Activated CD4-positive, alpha-beta memory T cell treated with anti-CD3 and anti-CD28 coated beads, Interleukin-2, amount 10 ng/mL, durations not matched to agents 7 days and 5 days (primary cell): ENCODE measurements at regions not wholly inside any gene's neighbourhood (a gene's known extent, or its start where the extent isn't known, plus 50 kb on each side); places are given as distances from the start of the nearest gene placed in this dataset.
"Not testable (repeated sequence)": the region's sequence is repeated elsewhere in the genome, so short reads cannot be mapped to it uniquely, and the experiment has no call there.

ENCODE experiments used
- CTCF ChIA-PET: fragments of 350-600 bp; sonication (Branson Sonifier 250); formaldehyde crosslinking; loops from one replicate; lab custom pipeline; 2021; ENCODE audit warnings: antibody characterized with exemption, inconsistent platforms; lab: Charles Lee
- POLR2A ChIA-PET: fragments of 350-600 bp; sonication (Branson Sonifier 250); formaldehyde crosslinking; loops from one replicate; lab custom pipeline; 2021; ENCODE audit warnings: antibody characterized with exemption; lab: Charles Lee
- DNase-seq: peaks from one replicate; pipeline ENCODE4 v3.0.0-alpha.2; 2020
- H3K27ac Mint-ChIP-seq: one replicate; pipeline ENCODE4 v1.8.0; 2021; ENCODE audit warnings: mild to moderate bottlenecking, mixed read lengths
- H3K27me3 Mint-ChIP-seq: one replicate; pipeline ENCODE4 v1.8.0; 2021; ENCODE audit warnings: mixed read lengths
- H3K36me3 Mint-ChIP-seq: one replicate; pipeline ENCODE4 v1.8.0; 2021; ENCODE audit warnings: low read depth, mixed read lengths
- H3K4me1 Mint-ChIP-seq: one replicate; pipeline ENCODE4 v1.8.0; 2021; ENCODE audit warnings: mixed read lengths
- H3K4me3 Mint-ChIP-seq: one replicate; pipeline ENCODE4 v1.8.0; 2021; ENCODE audit warnings: mild to moderate bottlenecking, mixed read lengths
- H3K9me3 Mint-ChIP-seq: one replicate; pipeline ENCODE4 v1.8.0; 2021; ENCODE audit warnings: mixed read lengths

GRCh38 chr11:44475114-44475686 is 90.3 kb upstream of the CD82 start:
- CTCF ChIA-PET, result no interaction called here
- POLR2A ChIA-PET, result no interaction called here
- no peaks in the 10 kb centered on the region for H3K4me1 Mint-ChIP-seq
- no peak overlapping the region for H3K4me3 Mint-ChIP-seq
- H3K36me3 Mint-ChIP-seq, result no peaks in the 10 kb centered on the region
- no peak overlapping the region for H3K27ac Mint-ChIP-seq
- no peaks in the 10 kb centered on the region for H3K9me3 Mint-ChIP-seq
- peaks cover 33% of the 10 kb centered on the region for H3K27me3 Mint-ChIP-seq
- DNase-seq, result no peak

DNA sequence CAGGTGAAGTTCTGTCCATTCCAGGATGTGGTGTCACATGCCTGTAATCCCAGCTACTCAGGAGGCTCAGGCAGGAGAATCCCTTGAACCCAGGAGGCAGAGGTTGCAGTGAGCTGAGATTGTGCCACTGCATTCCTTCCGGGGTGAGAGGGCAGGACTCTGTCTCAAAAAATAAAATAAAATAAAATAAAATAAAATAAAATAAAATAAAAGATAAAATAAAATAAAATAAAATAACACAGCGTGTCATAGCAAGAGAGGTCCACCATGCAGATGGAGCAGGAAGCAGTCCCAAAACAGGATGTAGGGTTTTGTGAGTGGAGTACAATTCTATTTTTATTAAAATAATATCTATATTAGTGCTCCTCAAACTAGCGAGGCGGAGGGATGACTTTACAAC is 83.1 kb upstream of the CD82 start:
- H3K36me3 Mint-ChIP-seq, H3K4me3 Mint-ChIP-seq, POLR2A ChIA-PET, H3K4me1 Mint-ChIP-seq, H3K27me3 Mint-ChIP-seq, CTCF ChIA-PET, DNase-seq, H3K27ac Mint-ChIP-seq, H3K9me3 Mint-ChIP-seq: not testable (repeated sequence)

GRCh38 chr11:44483919-44484610 is 81.4 kb upstream of the CD82 start:
- Mint-ChIP-seq H3K27ac (no peak overlapping the region), H3K4me3 (no peak overlapping the region), H3K36me3 (no peaks in the 10 kb centered on the region), H3K4me1 (no peaks in the 10 kb centered on the region), H3K27me3 (no peaks in the 10 kb centered on the region), H3K9me3 (peaks cover 2% of the 10 kb centered on the region)
- CTCF ChIA-PET, result no interaction called here
- POLR2A ChIA-PET, result no interaction called here
- DNase-seq, result no peak

GRCh38 chr11:44488165-44488965 is 77.1 kb upstream of the CD82 start:
- no peak for DNase-seq
- no peak overlapping the region for H3K27ac Mint-ChIP-seq
- ChIA-PET POLR2A (no interaction called here), CTCF (no interaction called here)
- no peak overlapping the region for H3K4me3 Mint-ChIP-seq
- H3K9me3 Mint-ChIP-seq, result peaks cover 2% of the 10 kb centered on the region
- H3K27me3 Mint-ChIP-seq, result peaks cover 11% of the 10 kb centered on the region
- H3K4me1 Mint-ChIP-seq, result no peaks in the 10 kb centered on the region
- no peaks in the 10 kb centered on the region for H3K36me3 Mint-ChIP-seq

- H3K4me1 Mint-ChIP-seq, result no peaks in the 10 kb centered on the region
- no peaks in the 10 kb centered on the region for H3K36me3 Mint-ChIP-seq
- no peak overlapping the region for H3K27ac Mint-ChIP-seq
- peaks cover 19% of the 10 kb centered on the region for H3K27me3 Mint-ChIP-seq
- H3K4me3 Mint-ChIP-seq, result no peak overlapping the region
- no peak for DNase-seq
- ChIA-PET CTCF (no interaction called here), POLR2A (no interaction called here)
- no peaks in the 10 kb centered on the region for H3K9me3 Mint-ChIP-seq
Measured at GRCh38 chr11:44493383-44493782, 72.1 kb upstream of the CD82 start.

DNA sequence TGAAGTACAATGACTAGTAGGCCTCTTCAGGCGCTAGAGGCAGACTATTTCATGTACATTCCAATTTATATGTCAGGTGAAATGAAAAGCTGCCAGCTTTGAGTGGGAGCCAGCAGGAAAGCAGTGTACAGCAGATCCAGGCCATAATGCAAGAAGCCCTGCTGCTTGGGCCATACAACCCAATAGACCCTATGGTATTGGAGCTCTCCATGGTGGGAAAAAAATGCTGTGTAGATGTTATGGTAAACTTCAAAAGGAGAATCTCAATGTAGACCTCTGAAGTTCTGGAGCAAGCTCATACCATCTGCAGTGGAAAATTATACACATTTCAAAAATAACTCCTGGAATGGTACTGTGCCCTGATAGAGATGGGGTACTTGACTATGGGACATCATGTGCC is 71.5 kb upstream of the CD82 start:
- Mint-ChIP-seq H3K4me3 (no peak overlapping the region), H3K27me3 (peaks cover 19% of the 10 kb centered on the region), H3K4me1 (no peaks in the 10 kb centered on the region), H3K27ac (no peak overlapping the region), H3K36me3 (no peaks in the 10 kb centered on the region), H3K9me3 (no peaks in the 10 kb centered on the region)
- ChIA-PET CTCF (no interaction called here), POLR2A (no interaction called here)
- DNase-seq, result no peak

- no peak for DNase-seq
- no peaks in the 10 kb centered on the region for H3K4me1 Mint-ChIP-seq
- no peaks in the 10 kb centered on the region for H3K36me3 Mint-ChIP-seq
- H3K27me3 Mint-ChIP-seq, result peaks cover 19% of the 10 kb centered on the region
- no peak overlapping the region for H3K4me3 Mint-ChIP-seq
- H3K9me3 Mint-ChIP-seq, result no peaks in the 10 kb centered on the region
- ChIA-PET CTCF (no interaction called here), POLR2A (no interaction called here)
- no peak overlapping the region for H3K27ac Mint-ChIP-seq
Measured at GRCh38 chr11:44494785-44495184, 70.7 kb upstream of the CD82 start.

DNA sequence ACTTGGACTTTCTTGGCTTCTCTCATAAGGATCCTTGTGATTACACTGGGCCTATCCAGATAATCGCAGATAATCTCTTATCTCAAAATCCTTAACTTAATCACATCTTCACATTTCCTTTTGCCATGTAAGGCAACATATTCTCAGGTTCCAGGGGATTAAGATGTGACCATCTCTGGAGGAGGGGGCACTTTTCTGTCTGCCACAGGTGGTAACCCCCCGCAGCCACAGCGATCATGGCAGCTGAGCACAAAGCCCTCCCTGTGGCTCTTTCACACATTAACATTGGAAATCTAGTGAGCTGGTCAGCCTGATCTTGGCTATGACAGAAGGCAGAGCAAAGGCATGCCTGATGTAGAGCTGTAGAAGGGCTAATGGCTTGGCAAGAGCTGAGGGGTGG is 69.1 kb upstream of the CD82 start:
- Mint-ChIP-seq H3K36me3 (no peaks in the 10 kb centered on the region), H3K4me1 (no peaks in the 10 kb centered on the region), H3K4me3 (no peak overlapping the region), H3K9me3 (no peaks in the 10 kb centered on the region), H3K27me3 (peaks cover 15% of the 10 kb centered on the region), H3K27ac (no peak overlapping the region)
- no peak for DNase-seq
- CTCF ChIA-PET, result no interaction called here
- POLR2A ChIA-PET, result no interaction called here

GRCh38 chr11:44498089-44498871 is 67.2 kb upstream of the CD82 start:
- Mint-ChIP-seq H3K27me3 (peaks cover 8% of the 10 kb centered on the region), H3K4me1 (no peaks in the 10 kb centered on the region), H3K27ac (no peak overlapping the region), H3K36me3 (no peaks in the 10 kb centered on the region), H3K9me3 (no peaks in the 10 kb centered on the region), H3K4me3 (no peak overlapping the region)
- CTCF ChIA-PET, result no interaction called here
- DNase-seq, result no peak
- POLR2A ChIA-PET, result no interaction called here

- ChIA-PET POLR2A (no interaction called here), CTCF (interaction anchor here (0.7 kb wide), 1 partner anchor 21 kb away, joined by 3 read pairs; no protein-coding TSS in a partner anchor)
- no peak for DNase-seq
- H3K27ac Mint-ChIP-seq, result no peak overlapping the region
- H3K27me3 Mint-ChIP-seq, result peaks cover 9% of the 10 kb centered on the region
- no peaks in the 10 kb centered on the region for H3K9me3 Mint-ChIP-seq
- H3K4me3 Mint-ChIP-seq, result no peak overlapping the region
- H3K36me3 Mint-ChIP-seq, result no peaks in the 10 kb centered on the region
- no peaks in the 10 kb centered on the region for H3K4me1 Mint-ChIP-seq
Measured at GRCh38 chr11:44502506-44502905, 63.0 kb upstream of the CD82 start.

GRCh38 chr11:44505581-44506054 is 59.8 kb upstream of the CD82 start:
- H3K9me3 Mint-ChIP-seq, result no peaks in the 10 kb centered on the region
- H3K4me1 Mint-ChIP-seq, result no peaks in the 10 kb centered on the region
- POLR2A ChIA-PET, result no interaction called here
- H3K4me3 Mint-ChIP-seq, result no peak overlapping the region
- H3K36me3 Mint-ChIP-seq, result no peaks in the 10 kb centered on the region
- CTCF ChIA-PET, result interaction anchor here (1.3 kb wide), 1 partner anchor 32 kb away, joined by 4 read pairs; no protein-coding TSS in a partner anchor
- H3K27me3 Mint-ChIP-seq, result peaks cover 4% of the 10 kb centered on the region
- DNase-seq, result no peak
- no peak overlapping the region for H3K27ac Mint-ChIP-seq

GRCh38 chr11:44506375-44507016 is 59.0 kb upstream of the CD82 start:
- ChIA-PET CTCF (interaction anchor here (1.3 kb wide), 1 partner anchor 31 kb away, joined by 4 read pairs; no protein-coding TSS in a partner anchor), POLR2A (no interaction called here)
- H3K4me3 Mint-ChIP-seq, result no peak overlapping the region
- H3K4me1 Mint-ChIP-seq, result no peaks in the 10 kb centered on the region
- no peaks in the 10 kb centered on the region for H3K9me3 Mint-ChIP-seq
- peaks cover 5% of the 10 kb centered on the region for H3K27me3 Mint-ChIP-seq
- DNase-seq, result no peak
- no peak overlapping the region for H3K27ac Mint-ChIP-seq
- no peaks in the 10 kb centered on the region for H3K36me3 Mint-ChIP-seq
